GM21360 (cell line): ENCODE measurements at regions not wholly inside any gene's neighbourhood (a gene's known extent, or its start where the extent isn't known, plus 50 kb on each side); places are given as distances from the start of the nearest gene placed in this dataset.
A peak's percentile ranks its signal among the peaks of the same experiment; 100 is the strongest.

Experiments used
- ATAC-seq: cut with Tn5 transposase; IDR thresholded peaks from one replicate; pipeline ENCODE4 v1.9.1; 2021; ENCODE audit warnings: mild to moderate bottlenecking, moderate library complexity; ENCODE audit not compliant: unreplicated experiment

- ATAC-seq = no peak
These were observed 659.8 kb downstream of the BCL11A start for GRCh38 chr2:59893612-59894011.

DNA sequence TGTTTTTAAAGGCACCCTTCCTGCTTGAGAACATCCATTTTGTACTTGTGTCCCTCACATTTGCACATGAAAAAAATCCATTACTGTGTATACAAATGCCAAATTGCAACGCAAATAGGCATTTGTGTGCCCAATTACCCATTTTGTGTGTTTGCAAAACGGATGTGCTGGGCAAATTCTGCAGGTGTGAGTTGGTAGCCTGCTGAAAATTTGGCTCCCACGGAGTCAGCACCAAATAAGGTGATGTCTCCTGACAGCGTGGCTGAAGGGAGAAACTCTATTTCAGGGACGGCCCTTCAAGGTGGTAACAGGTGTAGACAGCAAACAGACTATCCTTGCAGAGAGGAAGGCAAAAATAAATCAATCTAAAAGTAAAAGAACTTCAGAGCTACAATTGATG lies 661.1 kb downstream of the BCL11A start:
- no peak for ATAC-seq

DNA sequence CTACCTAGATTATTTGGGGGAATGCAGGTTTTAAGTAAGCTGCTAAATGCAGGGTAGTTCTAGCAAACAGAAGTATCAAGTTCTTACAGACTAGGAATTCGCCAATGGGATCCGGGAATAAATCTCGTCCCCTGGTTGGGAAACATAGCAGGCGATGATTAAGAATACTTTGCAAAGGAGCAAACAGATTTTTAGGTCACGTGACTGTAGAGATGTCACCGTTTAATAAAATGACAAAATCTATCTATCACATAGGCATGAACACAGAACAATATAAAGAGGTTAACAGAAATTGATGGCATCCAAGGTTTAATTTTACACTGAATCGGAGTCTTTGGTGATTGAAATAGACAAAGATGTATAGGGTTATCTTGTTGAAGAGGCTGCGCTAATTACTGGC lies 664.1 kb downstream of the BCL11A start:
- ATAC-seq = no peak

- no peak for ATAC-seq
These were observed 664.7 kb downstream of the BCL11A start for GRCh38 chr2:59888706-59889105.

DNA sequence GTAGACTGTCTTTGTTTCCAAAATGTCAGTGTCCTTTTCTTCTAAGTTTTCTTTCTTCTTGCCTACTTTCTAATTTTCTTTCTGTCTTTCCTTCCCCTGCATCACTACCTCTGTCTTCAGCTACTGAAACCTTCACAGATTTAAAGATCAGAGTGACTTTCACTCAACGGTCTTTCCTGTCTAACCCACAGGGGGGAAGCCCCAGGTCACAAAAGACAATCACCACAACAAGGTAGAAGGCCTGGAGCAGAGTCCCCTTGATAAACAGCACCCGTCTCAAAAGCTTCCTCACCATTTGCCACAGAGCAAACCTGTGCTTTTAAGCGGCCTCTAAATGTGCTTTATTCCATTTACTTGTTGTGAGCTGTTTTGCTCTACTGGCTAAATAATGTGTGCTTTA lies 665.4 kb downstream of the BCL11A start:
- ATAC-seq = peak; percentile 94

DNA sequence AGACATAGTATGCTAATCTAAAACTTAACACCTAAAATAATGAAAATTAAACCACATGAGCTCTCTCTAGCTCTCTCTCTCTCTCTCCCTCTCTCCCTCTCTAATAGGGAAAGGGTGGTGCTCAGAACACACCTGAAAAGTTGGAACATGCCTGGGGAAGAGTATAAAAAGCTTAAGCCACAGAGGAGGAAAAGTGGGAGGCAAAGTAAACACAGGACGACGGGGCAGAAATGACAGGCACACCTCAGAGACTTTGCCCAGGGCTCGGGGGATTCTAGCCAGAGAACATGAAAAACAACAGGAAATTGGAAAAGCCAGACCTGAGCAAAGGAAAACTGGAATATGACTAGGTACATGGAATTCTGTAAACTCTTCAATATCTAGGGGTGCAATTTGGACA lies 666.1 kb downstream of the BCL11A start:
- ATAC-seq = no peak

GRCh38 chr2:59886759-59887158 lies 666.7 kb downstream of the BCL11A start:
- ATAC-seq = no peak

GRCh38 chr2:59885541-59885940 lies 667.9 kb downstream of the BCL11A start:
- ATAC-seq = no peak

- ATAC-seq = no peak
These were observed 669.3 kb downstream of the BCL11A start for GRCh38 chr2:59884166-59884565.

- ATAC-seq = no peak
These were observed 670.6 kb downstream of the BCL11A start for GRCh38 chr2:59882822-59883221.

DNA sequence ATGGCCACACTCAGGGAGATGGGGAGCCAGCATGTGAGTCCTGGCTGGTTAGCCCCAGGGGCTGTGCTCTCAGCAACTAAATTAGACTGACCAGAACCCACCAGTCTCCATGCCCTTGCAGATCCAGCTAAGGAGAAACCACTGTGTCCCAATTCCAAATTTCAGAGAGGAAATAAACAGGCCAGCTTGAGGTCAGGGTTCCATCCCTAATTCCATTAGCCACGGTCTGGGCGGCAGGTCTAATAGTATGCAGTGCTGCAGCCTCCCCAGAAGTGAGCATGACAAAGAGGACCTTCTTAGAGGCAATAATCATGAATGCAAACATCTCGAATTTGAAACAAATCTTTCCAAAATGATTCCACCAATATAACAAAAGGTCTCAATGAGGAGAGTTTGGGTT lies 671.2 kb downstream of the BCL11A start:
- no peak for ATAC-seq

GRCh38 chr2:59881218-59881617 lies 672.2 kb downstream of the BCL11A start:
- no peak for ATAC-seq

- no peak for ATAC-seq
These were observed 673.7 kb downstream of the BCL11A start for GRCh38 chr2:59879700-59880131.

DNA sequence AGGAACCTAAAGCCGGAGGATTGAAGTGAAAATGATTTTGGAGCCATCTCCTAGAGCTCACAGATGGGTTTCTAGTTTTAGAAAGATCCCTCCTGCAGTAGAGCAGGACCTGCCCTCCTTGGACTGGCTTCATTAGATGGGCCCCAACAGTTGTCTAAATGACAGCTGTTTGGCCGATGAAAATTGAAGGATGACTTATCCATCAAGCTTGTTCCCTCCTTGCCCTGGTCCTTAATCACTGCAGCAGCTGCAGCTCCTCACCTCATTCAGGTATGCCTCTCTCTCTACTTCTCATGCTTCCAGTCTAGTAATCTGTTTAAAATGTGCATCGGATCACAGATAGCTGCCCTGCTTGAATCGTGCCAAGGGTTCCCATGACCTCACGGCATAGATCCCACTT lies 677.6 kb downstream of the BCL11A start:
- ATAC-seq = no peak

- no peak for ATAC-seq
These were observed 678.3 kb downstream of the BCL11A start for GRCh38 chr2:59874971-59875755.

GRCh38 chr2:59874361-59874760 lies 679.1 kb downstream of the BCL11A start:
- no peak for ATAC-seq

DNA sequence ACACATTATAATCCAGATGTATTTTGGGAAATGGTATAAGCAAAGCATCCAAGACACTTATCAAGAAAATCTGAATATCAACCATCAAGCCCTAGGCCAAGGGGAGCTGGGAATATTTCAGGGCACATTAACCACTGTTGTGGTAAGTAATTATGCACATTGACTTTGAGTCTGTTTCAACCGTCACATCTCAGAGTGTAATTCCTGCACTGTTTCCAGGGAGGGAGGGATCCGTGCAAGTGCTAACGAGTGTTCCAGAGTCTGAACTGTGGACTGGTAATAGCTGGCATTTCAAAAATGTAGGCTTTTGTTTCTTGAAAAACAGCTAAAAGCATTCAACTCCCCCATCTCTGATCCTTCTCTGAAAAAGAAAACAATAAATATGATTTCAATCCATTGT lies 681.6 kb downstream of the BCL11A start:
- no peak for ATAC-seq

GRCh38 chr2:59868981-59869380 lies 684.5 kb downstream of the BCL11A start:
- ATAC-seq = no peak

GRCh38 chr2:59866436-59866835 lies 687.0 kb downstream of the BCL11A start:
- ATAC-seq = no peak

DNA sequence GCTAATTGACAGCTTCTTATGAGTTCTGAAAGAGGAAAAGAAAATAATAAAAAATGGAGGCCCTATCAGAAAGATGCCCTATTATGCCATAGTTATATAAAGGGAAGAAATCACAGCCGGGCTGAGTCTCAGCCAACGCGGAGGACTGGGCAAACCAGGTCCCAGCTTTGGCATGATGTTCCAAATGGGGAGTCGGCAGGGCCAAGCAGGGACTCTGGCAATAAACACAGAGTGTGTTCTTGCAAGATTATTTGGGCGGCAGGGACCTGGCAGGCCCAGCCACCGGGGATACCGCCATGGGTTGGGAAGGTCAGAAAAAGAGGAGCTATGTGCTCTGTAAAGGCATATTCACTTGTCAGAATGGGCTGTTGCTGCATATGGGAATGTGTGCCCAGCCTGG lies 694.9 kb downstream of the BCL11A start:
- no peak for ATAC-seq

- no peak for ATAC-seq
These were observed 696.3 kb downstream of the BCL11A start for GRCh38 chr2:59857109-59857508.

DNA sequence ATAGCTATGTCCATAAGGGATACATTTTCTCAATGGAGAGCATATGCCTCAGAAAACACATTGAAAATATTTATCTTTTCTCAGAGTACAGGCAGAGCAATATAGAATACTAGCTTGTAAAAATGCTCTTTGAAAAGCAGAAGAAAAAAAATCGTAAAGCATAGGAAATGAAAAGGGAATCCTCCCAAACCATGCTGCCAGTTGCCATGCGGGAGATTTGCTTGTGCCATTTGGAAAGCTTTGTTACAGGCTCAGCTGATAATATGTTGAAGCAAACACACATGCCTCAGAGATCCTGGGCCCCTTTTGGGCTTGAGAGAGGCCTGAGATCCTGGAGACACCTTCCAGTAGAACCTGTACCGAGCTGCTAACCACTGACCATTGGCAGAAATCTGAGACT lies 697.1 kb downstream of the BCL11A start:
- no peak for ATAC-seq

DNA sequence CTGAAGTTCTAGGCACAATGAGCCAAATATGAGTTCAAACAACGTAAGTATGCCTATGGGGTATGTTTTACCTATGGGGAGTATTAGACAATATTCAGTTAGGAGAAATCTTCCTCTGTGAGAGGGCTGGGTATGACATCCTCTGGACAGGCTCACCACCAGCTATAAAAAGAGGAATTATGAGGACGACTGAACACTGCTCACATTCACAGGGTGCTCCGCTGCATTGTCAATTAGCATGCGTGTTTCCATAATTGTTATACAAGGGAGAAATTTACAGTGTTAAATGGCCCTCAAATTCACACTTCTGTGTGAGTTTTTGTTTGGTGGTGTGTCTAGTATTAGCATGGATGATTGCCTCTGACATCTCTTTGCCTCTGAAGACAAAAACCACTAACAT lies 700.4 kb downstream of the BCL11A start:
- no peak for ATAC-seq
